GM23338 (cell line): ENCODE measurements at regions not wholly inside any gene's neighbourhood (a gene's known extent, or its start where the extent isn't known, plus 50 kb on each side); places are given as distances from the start of the nearest gene placed in this dataset.

Source experiments
- ATAC-seq: fragments of 200-7000 bp; cut with Tn5 transposase; 3 replicates; pipeline ENCODE4 v1.9.1; 2020
- DNase-seq: peaks from one replicate; pipeline ENCODE4 v3.0.0-alpha.2; 2015; ENCODE audit warnings: low spot score
- H2AFZ ChIP-seq: fragments of 200-600 bp; sonication (generic); 2 replicates; pipeline ENCODE4 v1.8.0; 2016; ENCODE audit warnings: antibody characterized with exemption, mild to moderate bottlenecking, moderate library complexity
- H3F3A ChIP-seq: fragments of 200-600 bp; sonication (generic); replicated peaks from 2 replicates; pipeline ENCODE4 v1.8.0; 2017; ENCODE audit warnings: antibody characterized with exemption, mixed run types, low read depth
- H3K27ac ChIP-seq: fragments of 200-600 bp; sonication (generic); 2 replicates; pipeline ENCODE4 v1.6.1; 2016; ENCODE audit warnings: low read depth
- H3K27me3 ChIP-seq: fragments of 200-600 bp; sonication (generic); 2 replicates; pipeline ENCODE4 v1.8.0; 2016; ENCODE audit warnings: mild to moderate bottlenecking, mixed run types, moderate library complexity; ENCODE audit not compliant: insufficient read depth
- H3K36me3 ChIP-seq: fragments of 200-600 bp; sonication (generic); 2 replicates; pipeline ENCODE4 v1.8.0; 2016; ENCODE audit warnings: mild to moderate bottlenecking; ENCODE audit not compliant: insufficient read depth
- H3K4me1 ChIP-seq: fragments of 200-600 bp; sonication (generic); 2 replicates; pipeline ENCODE4 v1.8.0; 2016; ENCODE audit warnings: mild to moderate bottlenecking, moderate library complexity; ENCODE audit not compliant: insufficient read depth
- H3K4me2 ChIP-seq: fragments of 200-600 bp; sonication (generic); 2 replicates; pipeline ENCODE4 v1.7.1; 2017; ENCODE audit warnings: mixed run types
- H3K4me3 ChIP-seq: fragments of 200-600 bp; sonication (generic); 2 replicates; pipeline ENCODE4 v1.6.1; 2016; ENCODE audit warnings: mixed run types
- H3K79me2 ChIP-seq: fragments of 200-600 bp; sonication (generic); replicated peaks from 2 replicates; pipeline ENCODE4 v1.8.0; 2017; ENCODE audit warnings: mild to moderate bottlenecking; ENCODE audit not compliant: insufficient read depth
- H3K9me2 ChIP-seq: fragments of 200-600 bp; sonication (generic); 2 replicates; pipeline ENCODE4 v1.8.0; 2017; ENCODE audit not compliant: insufficient read depth
- H4K20me1 ChIP-seq: fragments of 200-600 bp; sonication (generic); replicated peaks from 2 replicates; pipeline ENCODE4 v1.8.0; 2017; ENCODE audit warnings: mild to moderate bottlenecking; ENCODE audit not compliant: insufficient read depth
- H3K27ac Mint-ChIP-seq: 2 replicates; pipeline ENCODE4 v1.8.0; 2020; ENCODE audit warnings: inconsistent platforms, mild to moderate bottlenecking, moderate library complexity, mixed read lengths
- H3K27me3 Mint-ChIP-seq: 3 replicates; pipeline ENCODE4 v1.8.0; 2022; ENCODE audit warnings: low read depth, mild to moderate bottlenecking, moderate library complexity, mixed read lengths, inconsistent platforms; ENCODE audit not compliant: insufficient read depth, poor library complexity
- H3K36me3 Mint-ChIP-seq: 3 replicates; pipeline ENCODE4 v1.8.0; 2021; ENCODE audit warnings: low read depth, mild to moderate bottlenecking, inconsistent platforms, moderate library complexity, mixed read lengths
- H3K4me1 Mint-ChIP-seq: 3 replicates; pipeline ENCODE4 v1.8.0; 2020; ENCODE audit warnings: mild to moderate bottlenecking, inconsistent platforms, mixed read lengths
- H3K4me3 Mint-ChIP-seq: 3 replicates; pipeline ENCODE4 v1.8.0; 2021; ENCODE audit warnings: moderate library complexity, mild to moderate bottlenecking, inconsistent platforms, mixed read lengths
- H3K9me3 Mint-ChIP-seq: 3 replicates; pipeline ENCODE4 v1.8.0; 2020; ENCODE audit warnings: moderate library complexity, mild to moderate bottlenecking, inconsistent platforms, mixed read lengths
- CREB1 ChIP-seq: fragments of 250-450 bp; sonication (Bioruptor Pico); IDR thresholded peaks from 2 replicates; pipeline ENCODE4 v1.5.0; 2020; ENCODE audit warnings: low read depth, mild to moderate bottlenecking, moderate library complexity
- EZH2 ChIP-seq: fragments of 200-600 bp; sonication (generic); IDR thresholded peaks from one replicate; pipeline ENCODE4 v1.8.0; 2017; ENCODE audit warnings: antibody characterized with exemption, mild to moderate bottlenecking, low read depth; ENCODE audit not compliant: unreplicated experiment
- EZH2phosphoT487 ChIP-seq: fragments of 200-600 bp; sonication (generic); IDR thresholded peaks from one replicate; pipeline ENCODE4 v1.8.1; 2018; ENCODE audit warnings: antibody characterized with exemption; ENCODE audit not compliant: unreplicated experiment
- JUNB ChIP-seq: IDR thresholded peaks from one replicate; pipeline ENCODE4 v1.6.1; 2016; ENCODE audit warnings: antibody characterized with exemption; ENCODE audit not compliant: unreplicated experiment
- NANOG ChIP-seq: IDR thresholded peaks from 2 replicates; pipeline ENCODE4 v1.6.1; 2016; ENCODE audit warnings: antibody characterized with exemption, borderline replicate concordance
- POLR2AphosphoS5 ChIP-seq: IDR thresholded peaks from 2 replicates; pipeline ENCODE4 v1.6.1; 2016; ENCODE audit warnings: antibody characterized with exemption, low read depth
- STAT1 ChIP-seq: IDR thresholded peaks from one replicate; pipeline ENCODE4 v1.6.1; 2016; ENCODE audit warnings: antibody characterized with exemption; ENCODE audit not compliant: unreplicated experiment
- ZNF114 ChIP-seq: fragments of 250-450 bp; sonication (Bioruptor Pico); IDR thresholded peaks from 2 replicates; pipeline ENCODE4 v1.5.0; 2020; ENCODE audit warnings: mild to moderate bottlenecking, moderate library complexity
- ZNF331 ChIP-seq: fragments of 250-450 bp; sonication (Bioruptor Pico); IDR thresholded peaks from 2 replicates; pipeline ENCODE4 v1.5.0; 2020; ENCODE audit warnings: low read depth, mild to moderate bottlenecking, moderate library complexity
- TF ChIP-seq, protein P1 (sequence below): fragments of 250-450 bp; sonication (Bioruptor Pico); IDR thresholded peaks from 2 replicates; pipeline ENCODE4 v1.5.0; 2020; ENCODE audit warnings: mild to moderate bottlenecking, moderate library complexity
- TF ChIP-seq, protein P2 (sequence below), 2 experiments: fragments of 200-600 bp in 1 of 2; sonication (generic) in 1 of 2; conservative IDR thresholded peaks; 2 replicates each; pipeline versions ENCODE4 v1.5.1 to v1.6.1; 2016 to 2017; ENCODE audit warnings: antibody characterized with exemption in 2 of 2, low read depth in 2 of 2, mild to moderate bottlenecking in 2 of 2, moderate library complexity in 1 of 2
- TF ChIP-seq, protein P3 (sequence below): IDR thresholded peaks from 2 replicates; pipeline ENCODE4 v1.6.1; 2016; ENCODE audit warnings: antibody characterized with exemption
- TF ChIP-seq, protein P4 (sequence below): IDR thresholded peaks from one replicate; pipeline ENCODE4 v1.6.1; 2018; ENCODE audit warnings: antibody characterized with exemption; ENCODE audit not compliant: unreplicated experiment

- no peaks in the 10 kb centered on the region for H4K20me1 ChIP-seq
- TF ChIP-seq ZNF114 (CRISPR knock-in tag) (no peak), JUNB (no peak), CREB1 (CRISPR knock-in tag) (no peak), EZH2phosphoT487 (no peak), POLR2AphosphoS5 (no peak), EZH2 (no peak), STAT1 (no peak), NANOG (no peak), ZNF331 (CRISPR knock-in tag) (no peak)
- TF ChIP-seq, protein P1, sequence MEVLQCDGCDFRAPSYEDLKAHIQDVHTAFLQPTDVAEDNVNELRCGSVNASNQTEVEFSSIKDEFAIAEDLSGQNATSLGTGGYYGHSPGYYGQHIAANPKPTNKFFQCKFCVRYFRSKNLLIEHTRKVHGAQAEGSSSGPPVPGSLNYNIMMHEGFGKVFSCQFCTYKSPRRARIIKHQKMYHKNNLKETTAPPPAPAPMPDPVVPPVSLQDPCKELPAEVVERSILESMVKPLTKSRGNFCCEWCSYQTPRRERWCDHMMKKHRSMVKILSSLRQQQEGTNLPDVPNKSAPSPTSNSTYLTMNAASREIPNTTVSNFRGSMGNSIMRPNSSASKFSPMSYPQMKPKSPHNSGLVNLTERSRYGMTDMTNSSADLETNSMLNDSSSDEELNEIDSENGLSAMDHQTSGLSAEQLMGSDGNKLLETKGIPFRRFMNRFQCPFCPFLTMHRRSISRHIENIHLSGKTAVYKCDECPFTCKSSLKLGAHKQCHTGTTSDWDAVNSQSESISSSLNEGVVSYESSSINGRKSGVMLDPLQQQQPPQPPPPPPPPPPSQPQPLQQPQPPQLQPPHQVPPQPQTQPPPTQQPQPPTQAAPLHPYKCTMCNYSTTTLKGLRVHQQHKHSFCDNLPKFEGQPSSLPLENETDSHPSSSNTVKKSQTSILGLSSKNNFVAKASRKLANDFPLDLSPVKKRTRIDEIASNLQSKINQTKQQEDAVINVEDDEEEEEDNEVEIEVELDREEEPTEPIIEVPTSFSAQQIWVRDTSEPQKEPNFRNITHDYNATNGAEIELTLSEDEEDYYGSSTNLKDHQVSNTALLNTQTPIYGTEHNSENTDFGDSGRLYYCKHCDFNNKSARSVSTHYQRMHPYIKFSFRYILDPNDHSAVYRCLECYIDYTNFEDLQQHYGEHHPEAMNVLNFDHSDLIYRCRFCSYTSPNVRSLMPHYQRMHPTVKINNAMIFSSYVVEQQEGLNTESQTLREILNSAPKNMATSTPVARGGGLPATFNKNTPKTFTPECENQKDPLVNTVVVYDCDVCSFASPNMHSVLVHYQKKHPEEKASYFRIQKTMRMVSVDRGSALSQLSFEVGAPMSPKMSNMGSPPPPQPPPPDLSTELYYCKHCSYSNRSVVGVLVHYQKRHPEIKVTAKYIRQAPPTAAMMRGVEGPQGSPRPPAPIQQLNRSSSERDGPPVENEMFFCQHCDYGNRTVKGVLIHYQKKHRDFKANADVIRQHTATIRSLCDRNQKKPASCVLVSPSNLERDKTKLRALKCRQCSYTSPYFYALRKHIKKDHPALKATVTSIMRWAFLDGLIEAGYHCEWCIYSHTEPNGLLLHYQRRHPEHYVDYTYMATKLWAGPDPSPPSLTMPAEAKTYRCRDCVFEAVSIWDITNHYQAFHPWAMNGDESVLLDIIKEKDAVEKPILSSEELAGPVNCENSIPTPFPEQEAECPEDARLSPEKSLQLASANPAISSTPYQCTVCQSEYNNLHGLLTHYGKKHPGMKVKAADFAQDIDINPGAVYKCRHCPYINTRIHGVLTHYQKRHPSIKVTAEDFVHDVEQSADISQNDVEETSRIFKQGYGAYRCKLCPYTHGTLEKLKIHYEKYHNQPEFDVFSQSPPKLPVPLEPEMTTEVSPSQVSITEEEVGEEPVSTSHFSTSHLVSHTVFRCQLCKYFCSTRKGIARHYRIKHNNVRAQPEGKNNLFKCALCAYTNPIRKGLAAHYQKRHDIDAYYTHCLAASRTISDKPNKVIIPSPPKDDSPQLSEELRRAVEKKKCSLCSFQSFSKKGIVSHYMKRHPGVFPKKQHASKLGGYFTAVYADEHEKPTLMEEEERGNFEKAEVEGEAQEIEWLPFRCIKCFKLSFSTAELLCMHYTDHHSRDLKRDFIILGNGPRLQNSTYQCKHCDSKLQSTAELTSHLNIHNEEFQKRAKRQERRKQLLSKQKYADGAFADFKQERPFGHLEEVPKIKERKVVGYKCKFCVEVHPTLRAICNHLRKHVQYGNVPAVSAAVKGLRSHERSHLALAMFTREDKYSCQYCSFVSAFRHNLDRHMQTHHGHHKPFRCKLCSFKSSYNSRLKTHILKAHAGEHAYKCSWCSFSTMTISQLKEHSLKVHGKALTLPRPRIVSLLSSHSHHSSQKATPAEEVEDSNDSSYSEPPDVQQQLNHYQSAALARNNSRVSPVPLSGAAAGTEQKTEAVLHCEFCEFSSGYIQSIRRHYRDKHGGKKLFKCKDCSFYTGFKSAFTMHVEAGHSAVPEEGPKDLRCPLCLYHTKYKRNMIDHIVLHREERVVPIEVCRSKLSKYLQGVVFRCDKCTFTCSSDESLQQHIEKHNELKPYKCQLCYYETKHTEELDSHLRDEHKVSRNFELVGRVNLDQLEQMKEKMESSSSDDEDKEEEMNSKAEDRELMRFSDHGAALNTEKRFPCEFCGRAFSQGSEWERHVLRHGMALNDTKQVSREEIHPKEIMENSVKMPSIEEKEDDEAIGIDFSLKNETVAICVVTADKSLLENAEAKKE (CRISPR knock-in tag), result no peak
- TF ChIP-seq, protein P2, sequence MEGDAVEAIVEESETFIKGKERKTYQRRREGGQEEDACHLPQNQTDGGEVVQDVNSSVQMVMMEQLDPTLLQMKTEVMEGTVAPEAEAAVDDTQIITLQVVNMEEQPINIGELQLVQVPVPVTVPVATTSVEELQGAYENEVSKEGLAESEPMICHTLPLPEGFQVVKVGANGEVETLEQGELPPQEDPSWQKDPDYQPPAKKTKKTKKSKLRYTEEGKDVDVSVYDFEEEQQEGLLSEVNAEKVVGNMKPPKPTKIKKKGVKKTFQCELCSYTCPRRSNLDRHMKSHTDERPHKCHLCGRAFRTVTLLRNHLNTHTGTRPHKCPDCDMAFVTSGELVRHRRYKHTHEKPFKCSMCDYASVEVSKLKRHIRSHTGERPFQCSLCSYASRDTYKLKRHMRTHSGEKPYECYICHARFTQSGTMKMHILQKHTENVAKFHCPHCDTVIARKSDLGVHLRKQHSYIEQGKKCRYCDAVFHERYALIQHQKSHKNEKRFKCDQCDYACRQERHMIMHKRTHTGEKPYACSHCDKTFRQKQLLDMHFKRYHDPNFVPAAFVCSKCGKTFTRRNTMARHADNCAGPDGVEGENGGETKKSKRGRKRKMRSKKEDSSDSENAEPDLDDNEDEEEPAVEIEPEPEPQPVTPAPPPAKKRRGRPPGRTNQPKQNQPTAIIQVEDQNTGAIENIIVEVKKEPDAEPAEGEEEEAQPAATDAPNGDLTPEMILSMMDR (conservative IDR thresholded peaks at IDR 0.05; ENCODE audit: low read depth in 2 of 2), result no peak
- TF ChIP-seq, protein P3, sequence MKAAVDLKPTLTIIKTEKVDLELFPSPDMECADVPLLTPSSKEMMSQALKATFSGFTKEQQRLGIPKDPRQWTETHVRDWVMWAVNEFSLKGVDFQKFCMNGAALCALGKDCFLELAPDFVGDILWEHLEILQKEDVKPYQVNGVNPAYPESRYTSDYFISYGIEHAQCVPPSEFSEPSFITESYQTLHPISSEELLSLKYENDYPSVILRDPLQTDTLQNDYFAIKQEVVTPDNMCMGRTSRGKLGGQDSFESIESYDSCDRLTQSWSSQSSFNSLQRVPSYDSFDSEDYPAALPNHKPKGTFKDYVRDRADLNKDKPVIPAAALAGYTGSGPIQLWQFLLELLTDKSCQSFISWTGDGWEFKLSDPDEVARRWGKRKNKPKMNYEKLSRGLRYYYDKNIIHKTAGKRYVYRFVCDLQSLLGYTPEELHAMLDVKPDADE, result no peak
- TF ChIP-seq, protein P4, sequence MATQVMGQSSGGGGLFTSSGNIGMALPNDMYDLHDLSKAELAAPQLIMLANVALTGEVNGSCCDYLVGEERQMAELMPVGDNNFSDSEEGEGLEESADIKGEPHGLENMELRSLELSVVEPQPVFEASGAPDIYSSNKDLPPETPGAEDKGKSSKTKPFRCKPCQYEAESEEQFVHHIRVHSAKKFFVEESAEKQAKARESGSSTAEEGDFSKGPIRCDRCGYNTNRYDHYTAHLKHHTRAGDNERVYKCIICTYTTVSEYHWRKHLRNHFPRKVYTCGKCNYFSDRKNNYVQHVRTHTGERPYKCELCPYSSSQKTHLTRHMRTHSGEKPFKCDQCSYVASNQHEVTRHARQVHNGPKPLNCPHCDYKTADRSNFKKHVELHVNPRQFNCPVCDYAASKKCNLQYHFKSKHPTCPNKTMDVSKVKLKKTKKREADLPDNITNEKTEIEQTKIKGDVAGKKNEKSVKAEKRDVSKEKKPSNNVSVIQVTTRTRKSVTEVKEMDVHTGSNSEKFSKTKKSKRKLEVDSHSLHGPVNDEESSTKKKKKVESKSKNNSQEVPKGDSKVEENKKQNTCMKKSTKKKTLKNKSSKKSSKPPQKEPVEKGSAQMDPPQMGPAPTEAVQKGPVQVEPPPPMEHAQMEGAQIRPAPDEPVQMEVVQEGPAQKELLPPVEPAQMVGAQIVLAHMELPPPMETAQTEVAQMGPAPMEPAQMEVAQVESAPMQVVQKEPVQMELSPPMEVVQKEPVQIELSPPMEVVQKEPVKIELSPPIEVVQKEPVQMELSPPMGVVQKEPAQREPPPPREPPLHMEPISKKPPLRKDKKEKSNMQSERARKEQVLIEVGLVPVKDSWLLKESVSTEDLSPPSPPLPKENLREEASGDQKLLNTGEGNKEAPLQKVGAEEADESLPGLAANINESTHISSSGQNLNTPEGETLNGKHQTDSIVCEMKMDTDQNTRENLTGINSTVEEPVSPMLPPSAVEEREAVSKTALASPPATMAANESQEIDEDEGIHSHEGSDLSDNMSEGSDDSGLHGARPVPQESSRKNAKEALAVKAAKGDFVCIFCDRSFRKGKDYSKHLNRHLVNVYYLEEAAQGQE, result no peak
- H3K27me3 ChIP-seq, result no peaks in the 10 kb centered on the region
- peaks cover 18% of the 10 kb centered on the region for H3K4me1 Mint-ChIP-seq
- peak overlapping the region; percentile 69 for H3K27ac Mint-ChIP-seq
- H3K36me3 ChIP-seq, result no peaks in the 10 kb centered on the region
- H3K36me3 Mint-ChIP-seq, result peaks cover 27% of the 10 kb centered on the region
- H3K9me3 Mint-ChIP-seq, result peaks cover 7% of the 10 kb centered on the region; the same call in 2 of the 3 replicates
- DNase-seq (no peak), ATAC-seq (no peak)
- no peak overlapping the region for H3K4me3 ChIP-seq
- H3K4me2 ChIP-seq, result peak overlapping the region; percentile 54; the same call in 1 of the 2 replicates
- H3K79me2 ChIP-seq, result no peaks in the 10 kb centered on the region
- no peak overlapping the region for H3K4me3 Mint-ChIP-seq
- H3K27me3 Mint-ChIP-seq, result no peaks in the 10 kb centered on the region
- no peak overlapping the region for H2AFZ ChIP-seq
- no peaks in the 10 kb centered on the region for H3F3A ChIP-seq
- H3K4me1 ChIP-seq, result peaks cover 14% of the 10 kb centered on the region
- peaks cover 14% of the 10 kb centered on the region; the same call in 1 of the 2 replicates for H3K9me2 ChIP-seq
- H3K27ac ChIP-seq, result peak overlapping the region; percentile 74
Observed at GRCh38 chr6:141451181-141451510, 681.6 kb upstream of the GJE1 start.
